SK-N-SH treated with all-trans-retinoic acid at 6 μM for 48 hours (cell line): ENCODE measurements at regions not wholly inside any gene's neighbourhood (a gene's known extent, or its start where the extent isn't known, plus 50 kb on each side); places are given as distances from the start of the nearest gene placed in this dataset.

Experiments
- ARNTL ChIP-seq: fragments of 450-650 bp; formaldehyde crosslinking; IDR thresholded peaks from 2 replicates; pipeline ENCODE4 v1.5.0; 2020; ENCODE audit warnings: low read depth, mild to moderate bottlenecking, moderate library complexity, borderline replicate concordance
- BACH2 ChIP-seq: fragments of 250-450 bp; sonication (Bioruptor Pico); IDR thresholded peaks from 2 replicates; pipeline ENCODE4 v1.9.0; 2021; ENCODE audit warnings: mild to moderate bottlenecking, borderline replicate concordance
- GLIS3 ChIP-seq: fragments of 250-450 bp; sonication (Bioruptor Pico); IDR thresholded peaks from 2 replicates; pipeline ENCODE4 v1.5.0; 2020; ENCODE audit warnings: mild to moderate bottlenecking, moderate library complexity
- RARB ChIP-seq: fragments of 250-450 bp; sonication (Bioruptor Pico); IDR thresholded peaks from 2 replicates; pipeline ENCODE4 v1.8.0; 2021; ENCODE audit warnings: mild to moderate bottlenecking, moderate library complexity
- SNAI2 ChIP-seq: fragments of 250-450 bp; sonication (Bioruptor Pico); IDR thresholded peaks from 2 replicates; pipeline ENCODE4 v1.5.0; 2020; ENCODE audit warnings: mild to moderate bottlenecking, moderate library complexity
- TOX ChIP-seq: fragments of 250-450 bp; sonication (Bioruptor Pico); IDR thresholded peaks from 2 replicates; pipeline ENCODE4 v1.8.0; 2021; ENCODE audit warnings: mild to moderate bottlenecking, moderate library complexity, borderline replicate concordance
- ZC3H10 ChIP-seq: fragments of 250-450 bp; sonication (Bioruptor Pico); IDR thresholded peaks from 2 replicates; pipeline ENCODE4 v1.5.1; 2021; ENCODE audit warnings: mild to moderate bottlenecking, moderate library complexity
- ZFP3 ChIP-seq: fragments of 250-450 bp; sonication (Bioruptor Pico); IDR thresholded peaks from 2 replicates; pipeline ENCODE4 v1.5.0; 2020; ENCODE audit warnings: mild to moderate bottlenecking, moderate library complexity
- TF ChIP-seq, protein P1 (sequence below): fragments of 250-450 bp; sonication (Bioruptor Pico); IDR thresholded peaks from 2 replicates; pipeline ENCODE4 v1.5.0; 2020; ENCODE audit warnings: mild to moderate bottlenecking, moderate library complexity
- TF ChIP-seq, protein P2 (sequence below): fragments of 250-450 bp; sonication (Bioruptor Pico); IDR thresholded peaks from 2 replicates; pipeline ENCODE4 v1.8.0; 2020; ENCODE audit warnings: mild to moderate bottlenecking, moderate library complexity, borderline replicate concordance
- TF ChIP-seq, protein P3 (sequence below): fragments of 250-450 bp; sonication (Bioruptor Pico); IDR thresholded peaks from 2 replicates; pipeline ENCODE4 v1.8.0; 2021; ENCODE audit warnings: low read depth, mild to moderate bottlenecking, moderate library complexity, borderline replicate concordance
- TF ChIP-seq, protein P4 (sequence below): fragments of 250-450 bp; sonication (Bioruptor Pico); IDR thresholded peaks from 2 replicates; pipeline ENCODE4 v1.5.1; 2020; ENCODE audit warnings: low read depth, mild to moderate bottlenecking, moderate library complexity

DNA sequence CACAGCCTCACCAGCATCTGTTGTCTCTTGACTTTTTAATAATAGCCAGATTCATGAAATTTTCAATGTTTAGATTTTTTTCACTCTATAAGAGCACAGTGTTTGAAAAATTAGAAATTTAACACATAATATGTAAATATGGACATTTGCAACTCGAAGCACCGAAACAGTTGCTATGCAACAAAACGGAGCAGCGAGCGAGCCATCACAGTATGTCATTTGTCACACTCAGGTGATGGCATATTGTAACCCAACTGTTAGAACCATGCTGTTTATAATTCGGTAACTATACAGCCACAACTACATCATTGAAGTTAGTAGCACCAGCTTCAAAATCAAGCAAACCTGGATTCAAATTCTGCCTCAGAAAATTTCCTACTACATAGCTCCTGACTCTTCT is 410.8 kb downstream of the NPIPA8 start:
- TF ChIP-seq ARNTL (CRISPR knock-in tag) (no peak), ZC3H10 (CRISPR knock-in tag) (no peak), ZFP3 (no peak), RARB (CRISPR knock-in tag) (no peak), TOX (CRISPR knock-in tag) (no peak), BACH2 (CRISPR knock-in tag) (no peak), SNAI2 (CRISPR knock-in tag) (no peak), GLIS3 (CRISPR knock-in tag) (no peak)
- TF ChIP-seq, protein P1, sequence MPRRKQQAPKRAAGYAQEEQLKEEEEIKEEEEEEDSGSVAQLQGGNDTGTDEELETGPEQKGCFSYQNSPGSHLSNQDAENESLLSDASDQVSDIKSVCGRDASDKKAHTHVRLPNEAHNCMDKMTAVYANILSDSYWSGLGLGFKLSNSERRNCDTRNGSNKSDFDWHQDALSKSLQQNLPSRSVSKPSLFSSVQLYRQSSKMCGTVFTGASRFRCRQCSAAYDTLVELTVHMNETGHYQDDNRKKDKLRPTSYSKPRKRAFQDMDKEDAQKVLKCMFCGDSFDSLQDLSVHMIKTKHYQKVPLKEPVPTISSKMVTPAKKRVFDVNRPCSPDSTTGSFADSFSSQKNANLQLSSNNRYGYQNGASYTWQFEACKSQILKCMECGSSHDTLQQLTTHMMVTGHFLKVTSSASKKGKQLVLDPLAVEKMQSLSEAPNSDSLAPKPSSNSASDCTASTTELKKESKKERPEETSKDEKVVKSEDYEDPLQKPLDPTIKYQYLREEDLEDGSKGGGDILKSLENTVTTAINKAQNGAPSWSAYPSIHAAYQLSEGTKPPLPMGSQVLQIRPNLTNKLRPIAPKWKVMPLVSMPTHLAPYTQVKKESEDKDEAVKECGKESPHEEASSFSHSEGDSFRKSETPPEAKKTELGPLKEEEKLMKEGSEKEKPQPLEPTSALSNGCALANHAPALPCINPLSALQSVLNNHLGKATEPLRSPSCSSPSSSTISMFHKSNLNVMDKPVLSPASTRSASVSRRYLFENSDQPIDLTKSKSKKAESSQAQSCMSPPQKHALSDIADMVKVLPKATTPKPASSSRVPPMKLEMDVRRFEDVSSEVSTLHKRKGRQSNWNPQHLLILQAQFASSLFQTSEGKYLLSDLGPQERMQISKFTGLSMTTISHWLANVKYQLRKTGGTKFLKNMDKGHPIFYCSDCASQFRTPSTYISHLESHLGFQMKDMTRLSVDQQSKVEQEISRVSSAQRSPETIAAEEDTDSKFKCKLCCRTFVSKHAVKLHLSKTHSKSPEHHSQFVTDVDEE (CRISPR knock-in tag) = no peak
- TF ChIP-seq, protein P2, sequence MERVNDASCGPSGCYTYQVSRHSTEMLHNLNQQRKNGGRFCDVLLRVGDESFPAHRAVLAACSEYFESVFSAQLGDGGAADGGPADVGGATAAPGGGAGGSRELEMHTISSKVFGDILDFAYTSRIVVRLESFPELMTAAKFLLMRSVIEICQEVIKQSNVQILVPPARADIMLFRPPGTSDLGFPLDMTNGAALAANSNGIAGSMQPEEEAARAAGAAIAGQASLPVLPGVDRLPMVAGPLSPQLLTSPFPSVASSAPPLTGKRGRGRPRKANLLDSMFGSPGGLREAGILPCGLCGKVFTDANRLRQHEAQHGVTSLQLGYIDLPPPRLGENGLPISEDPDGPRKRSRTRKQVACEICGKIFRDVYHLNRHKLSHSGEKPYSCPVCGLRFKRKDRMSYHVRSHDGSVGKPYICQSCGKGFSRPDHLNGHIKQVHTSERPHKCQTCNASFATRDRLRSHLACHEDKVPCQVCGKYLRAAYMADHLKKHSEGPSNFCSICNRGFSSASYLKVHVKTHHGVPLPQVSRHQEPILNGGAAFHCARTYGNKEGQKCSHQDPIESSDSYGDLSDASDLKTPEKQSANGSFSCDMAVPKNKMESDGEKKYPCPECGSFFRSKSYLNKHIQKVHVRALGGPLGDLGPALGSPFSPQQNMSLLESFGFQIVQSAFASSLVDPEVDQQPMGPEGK (CRISPR knock-in tag) = no peak
- TF ChIP-seq, protein P3, sequence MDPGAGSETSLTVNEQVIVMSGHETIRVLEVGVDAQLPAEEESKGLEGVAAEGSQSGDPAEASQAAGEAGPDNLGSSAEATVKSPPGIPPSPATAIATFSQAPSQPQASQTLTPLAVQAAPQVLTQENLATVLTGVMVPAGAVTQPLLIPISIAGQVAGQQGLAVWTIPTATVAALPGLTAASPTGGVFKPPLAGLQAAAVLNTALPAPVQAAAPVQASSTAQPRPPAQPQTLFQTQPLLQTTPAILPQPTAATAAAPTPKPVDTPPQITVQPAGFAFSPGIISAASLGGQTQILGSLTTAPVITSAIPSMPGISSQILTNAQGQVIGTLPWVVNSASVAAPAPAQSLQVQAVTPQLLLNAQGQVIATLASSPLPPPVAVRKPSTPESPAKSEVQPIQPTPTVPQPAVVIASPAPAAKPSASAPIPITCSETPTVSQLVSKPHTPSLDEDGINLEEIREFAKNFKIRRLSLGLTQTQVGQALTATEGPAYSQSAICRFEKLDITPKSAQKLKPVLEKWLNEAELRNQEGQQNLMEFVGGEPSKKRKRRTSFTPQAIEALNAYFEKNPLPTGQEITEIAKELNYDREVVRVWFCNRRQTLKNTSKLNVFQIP (CRISPR knock-in tag) = no peak
- TF ChIP-seq, protein P4, sequence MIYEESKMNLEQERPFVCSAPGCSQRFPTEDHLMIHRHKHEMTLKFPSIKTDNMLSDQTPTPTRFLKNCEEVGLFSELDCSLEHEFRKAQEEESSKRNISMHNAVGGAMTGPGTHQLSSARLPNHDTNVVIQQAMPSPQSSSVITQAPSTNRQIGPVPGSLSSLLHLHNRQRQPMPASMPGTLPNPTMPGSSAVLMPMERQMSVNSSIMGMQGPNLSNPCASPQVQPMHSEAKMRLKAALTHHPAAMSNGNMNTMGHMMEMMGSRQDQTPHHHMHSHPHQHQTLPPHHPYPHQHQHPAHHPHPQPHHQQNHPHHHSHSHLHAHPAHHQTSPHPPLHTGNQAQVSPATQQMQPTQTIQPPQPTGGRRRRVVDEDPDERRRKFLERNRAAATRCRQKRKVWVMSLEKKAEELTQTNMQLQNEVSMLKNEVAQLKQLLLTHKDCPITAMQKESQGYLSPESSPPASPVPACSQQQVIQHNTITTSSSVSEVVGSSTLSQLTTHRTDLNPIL = no peak
